WI38 (cell line): ENCODE measurements at regions not wholly inside any gene's neighbourhood (a gene's known extent, or its start where the extent isn't known, plus 50 kb on each side); places are given as distances from the start of the nearest gene placed in this dataset.

ENCODE experiments used
- H3K4me3 ChIP-seq: 2 replicates; pipeline ENCODE4 v1.5.1; 2011; ENCODE audit warnings: low read depth, mild to moderate bottlenecking, control low read depth, low read length
- CTCF ChIP-seq: IDR thresholded peaks from 2 replicates; pipeline ENCODE4 v1.5.1; 2012; ENCODE audit warnings: low read depth, mild to moderate bottlenecking, control low read depth, low read length

GRCh38 chr9:18114559-18115475 is 359.1 kb upstream of the ADAMTSL1 start:
- no peak overlapping the region for H3K4me3 ChIP-seq
- TF ChIP-seq CTCF = no peak

- H3K4me3 ChIP-seq = no peak overlapping the region
- TF ChIP-seq CTCF = no peak
Observed at GRCh38 chr9:18118268-18118667, 355.7 kb upstream of the ADAMTSL1 start.

GRCh38 chr9:18122171-18122570 is 351.8 kb upstream of the ADAMTSL1 start:
- no peak for TF ChIP-seq CTCF
- no peak overlapping the region for H3K4me3 ChIP-seq

- no peak for TF ChIP-seq CTCF
- no peak overlapping the region for H3K4me3 ChIP-seq
Observed at GRCh38 chr9:18124760-18125159, 349.2 kb upstream of the ADAMTSL1 start.

GRCh38 chr9:18126831-18127498 is 347.0 kb upstream of the ADAMTSL1 start:
- no peak for TF ChIP-seq CTCF
- no peak overlapping the region for H3K4me3 ChIP-seq

GRCh38 chr9:18127499-18127875 is 346.5 kb upstream of the ADAMTSL1 start:
- no peak for TF ChIP-seq CTCF
- no peak overlapping the region for H3K4me3 ChIP-seq

GRCh38 chr9:18129809-18130334 is 344.1 kb upstream of the ADAMTSL1 start:
- no peak for TF ChIP-seq CTCF

More at GRCh38 chr9:18129809-18130334, 344.1 kb upstream of the ADAMTSL1 start:
- H3K4me3 ChIP-seq = no peak overlapping the region
